HCT116 (cell line): ENCODE measurements at regions not wholly inside any gene's neighbourhood (a gene's known extent, or its start where the extent isn't known, plus 50 kb on each side); places are given as distances from the start of the nearest gene placed in this dataset.
"Not testable (repeated sequence)": the region's sequence is repeated elsewhere in the genome, so short reads cannot be mapped to it uniquely, and the experiment has no call there.

Experiments
- CTCF ChIP-seq, 3 experiments: fragments of 200-600 bp in 1 of 3; sonication (generic) in 1 of 3; IDR thresholded peaks in 2 of 3; conservative IDR thresholded peaks in 1 of 3; 2 replicates each; pipeline ENCODE4 v1.5.1; 2012 to 2017; ENCODE audit warnings: low read depth in 2 of 3, low read length in 2 of 3, antibody characterized with exemption in 1 of 3, borderline replicate concordance in 1 of 3, control low read depth in 1 of 3, mild to moderate bottlenecking in 1 of 3, mixed read lengths in 1 of 3, mixed run types in 1 of 3, moderate library complexity in 1 of 3; ENCODE audit not compliant: insufficient read depth in 1 of 3
- POLR2A ChIP-seq: IDR thresholded peaks from 2 replicates; pipeline ENCODE4 v1.7.0; 2011; ENCODE audit warnings: borderline replicate concordance; ENCODE audit not compliant: insufficient read depth, insufficient read length; ENCODE audit errors: extremely low read depth
- POLR2AphosphoS5 ChIP-seq: IDR thresholded peaks from 2 replicates; pipeline ENCODE4 v1.6.1; 2011; ENCODE audit warnings: mild to moderate bottlenecking, low read depth, low read length, moderate library complexity
- REST ChIP-seq: IDR thresholded peaks from 2 replicates; pipeline ENCODE4 v1.6.1; 2012; ENCODE audit warnings: low read depth
- SRF ChIP-seq: IDR thresholded peaks from 2 replicates; pipeline ENCODE4 v1.6.1; 2012; ENCODE audit warnings: low read depth
- ZNF274 ChIP-seq: fragments of 200-500 bp; sonication (Bioruptor generic); IDR thresholded peaks from 2 replicates; pipeline ENCODE4 v1.6.1; 2014; ENCODE audit warnings: mild to moderate bottlenecking, low read depth, low read length, inconsistent platforms

- not testable (repeated sequence) for TF ChIP-seq CTCF (IDR thresholded peaks at IDR 0.05 in 2 of 3, conservative IDR thresholded peaks at IDR 0.05 in 1 of 3; ENCODE audit: borderline replicate concordance in 1 of 3, insufficient read depth in 1 of 3, low read depth in 2 of 3, low read length in 2 of 3); SRF; POLR2A; POLR2AphosphoS5; REST; ZNF274
Measured at GRCh38 chrX:150216000-150216399, 147.1 kb upstream of the MAMLD1 start.
